HG02588 (cell line): ENCODE measurements at regions not wholly inside any gene's neighbourhood (a gene's known extent, or its start where the extent isn't known, plus 50 kb on each side); places are given as distances from the start of the nearest gene placed in this dataset.
"Not testable (repeated sequence)": the region's sequence is repeated elsewhere in the genome, so short reads cannot be mapped to it uniquely, and the experiment has no call there.

Experiments
- ATAC-seq: cut with Tn5 transposase; IDR thresholded peaks from one replicate; pipeline ENCODE4 v1.9.1; 2021; ENCODE audit warnings: mild to moderate bottlenecking, moderate library complexity; ENCODE audit not compliant: unreplicated experiment

- no peak for ATAC-seq
These were observed 50.0 kb upstream of the EMX2 start for GRCh38 chr10:117492504-117492903.

GRCh38 chr10:117488004-117488403 lies 54.5 kb upstream of the EMX2 start:
- no peak for ATAC-seq

- no peak for ATAC-seq
These were observed 55.9 kb upstream of the EMX2 start for GRCh38 chr10:117486606-117487005.

GRCh38 chr10:117483056-117483590 lies 59.4 kb upstream of the EMX2 start:
- no peak for ATAC-seq

- ATAC-seq, result not testable (repeated sequence)
These were observed 61.5 kb upstream of the EMX2 start for GRCh38 chr10:117481011-117481410.

GRCh38 chr10:117480097-117480496 lies 62.4 kb upstream of the EMX2 start:
- ATAC-seq, result no peak

- ATAC-seq, result no peak
These were observed 64.4 kb upstream of the EMX2 start for GRCh38 chr10:117477961-117478670.

- ATAC-seq, result no peak
These were observed 65.2 kb upstream of the EMX2 start for GRCh38 chr10:117477211-117477947.

GRCh38 chr10:117476716-117477115 lies 65.8 kb upstream of the EMX2 start:
- no peak for ATAC-seq

- ATAC-seq, result no peak
These were observed 66.3 kb upstream of the EMX2 start for GRCh38 chr10:117476281-117476680.

- ATAC-seq, result no peak
These were observed 69.7 kb upstream of the EMX2 start for GRCh38 chr10:117472872-117473271.

GRCh38 chr10:117471344-117471874 lies 71.1 kb upstream of the EMX2 start:
- ATAC-seq, result no peak

- no peak for ATAC-seq
These were observed 71.8 kb upstream of the EMX2 start for GRCh38 chr10:117470733-117471132.

- ATAC-seq, result no peak
These were observed 73.9 kb upstream of the EMX2 start for GRCh38 chr10:117468665-117469064.

GRCh38 chr10:117464176-117464575 lies 78.4 kb upstream of the EMX2 start:
- no peak for ATAC-seq

- ATAC-seq, result no peak
These were observed 79.0 kb upstream of the EMX2 start for GRCh38 chr10:117463545-117463920.

GRCh38 chr10:117462816-117463544 lies 79.6 kb upstream of the EMX2 start:
- no peak for ATAC-seq

- no peak for ATAC-seq
These were observed 80.1 kb upstream of the EMX2 start for GRCh38 chr10:117462424-117462792.

GRCh38 chr10:117461766-117462423 lies 80.7 kb upstream of the EMX2 start:
- ATAC-seq, result no peak

- no peak for ATAC-seq
These were observed 81.4 kb upstream of the EMX2 start for GRCh38 chr10:117460846-117461765.
